Left ventricle myocardium inferior (tissue), 1 donor: ENCODE measurements at regions not wholly inside any gene's neighbourhood (a gene's known extent, or its start where the extent isn't known, plus 50 kb on each side); places are given as distances from the start of the nearest gene placed in this dataset.

ENCODE experiments used
- DNase-seq: peaks from one replicate; pipeline ENCODE4 v3.0.0-alpha.2; 2020
- H3K27ac ChIP-seq: fragments of 200-600 bp; replicated peaks from 2 replicates; pipeline ENCODE4 v1.8.0; 2021
- H3K27me3 ChIP-seq: fragments of 200-600 bp; 2 replicates; pipeline ENCODE4 v1.8.0; 2021; ENCODE audit warnings: low read depth
- H3K36me3 ChIP-seq: fragments of 200-600 bp; 2 replicates; pipeline ENCODE4 v1.8.0; 2021
- H3K4me1 ChIP-seq: fragments of 200-600 bp; 2 replicates; pipeline ENCODE4 v1.8.0; 2021
- H3K4me3 ChIP-seq: fragments of 200-600 bp; 2 replicates; pipeline ENCODE4 v1.8.0; 2021; ENCODE audit warnings: mild to moderate bottlenecking, moderate library complexity
- H3K9me3 ChIP-seq: fragments of 200-600 bp; replicated peaks from 2 replicates; pipeline ENCODE4 v1.8.0; 2021
- intact Hi-C: fragments of 100-400 bp; cut with micrococcal nuclease; formaldehyde crosslinking; loops from one replicate; pipeline ENCODE4 v1.11.0; 2022
- TF ChIP-seq, protein P1 (sequence below): fragments of 200-600 bp; IDR thresholded peaks from 2 replicates; pipeline ENCODE4 v1.8.0; 2021; ENCODE audit warnings: antibody characterized with exemption, mild to moderate bottlenecking, borderline replicate concordance
- donor health status: DM: no; HTN: yes; CAD: no; lungs with severe emphysema.

GRCh38 chr20:54938707-54939106, 463.3 kb downstream of the DOK5 start:
- Histone ChIP-seq H3K27me3 (no peaks in the 10 kb centered on the region), H3K9me3 (no peaks in the 10 kb centered on the region), H3K36me3 (no peaks in the 10 kb centered on the region), H3K4me1 (no peaks in the 10 kb centered on the region), H3K27ac (no peak overlapping the region), H3K4me3 (no peak overlapping the region)
- no peak for DNase-seq
- intact Hi-C loops = no loop called here
- TF ChIP-seq, protein P1, sequence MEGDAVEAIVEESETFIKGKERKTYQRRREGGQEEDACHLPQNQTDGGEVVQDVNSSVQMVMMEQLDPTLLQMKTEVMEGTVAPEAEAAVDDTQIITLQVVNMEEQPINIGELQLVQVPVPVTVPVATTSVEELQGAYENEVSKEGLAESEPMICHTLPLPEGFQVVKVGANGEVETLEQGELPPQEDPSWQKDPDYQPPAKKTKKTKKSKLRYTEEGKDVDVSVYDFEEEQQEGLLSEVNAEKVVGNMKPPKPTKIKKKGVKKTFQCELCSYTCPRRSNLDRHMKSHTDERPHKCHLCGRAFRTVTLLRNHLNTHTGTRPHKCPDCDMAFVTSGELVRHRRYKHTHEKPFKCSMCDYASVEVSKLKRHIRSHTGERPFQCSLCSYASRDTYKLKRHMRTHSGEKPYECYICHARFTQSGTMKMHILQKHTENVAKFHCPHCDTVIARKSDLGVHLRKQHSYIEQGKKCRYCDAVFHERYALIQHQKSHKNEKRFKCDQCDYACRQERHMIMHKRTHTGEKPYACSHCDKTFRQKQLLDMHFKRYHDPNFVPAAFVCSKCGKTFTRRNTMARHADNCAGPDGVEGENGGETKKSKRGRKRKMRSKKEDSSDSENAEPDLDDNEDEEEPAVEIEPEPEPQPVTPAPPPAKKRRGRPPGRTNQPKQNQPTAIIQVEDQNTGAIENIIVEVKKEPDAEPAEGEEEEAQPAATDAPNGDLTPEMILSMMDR = no peak

GRCh38 chr20:54933212-54933904, 458.0 kb downstream of the DOK5 start:
- H3K27ac ChIP-seq = no peak overlapping the region
- no peak for DNase-seq
- intact Hi-C loops = no loop called here
- peaks cover 13% of the 10 kb centered on the region for H3K9me3 ChIP-seq
- no peaks in the 10 kb centered on the region for H3K4me1 ChIP-seq
- H3K27me3 ChIP-seq = no peaks in the 10 kb centered on the region
- H3K36me3 ChIP-seq = no peaks in the 10 kb centered on the region
- H3K4me3 ChIP-seq = no peak overlapping the region
- TF ChIP-seq, protein P1 = no peak

- peaks cover 13% of the 10 kb centered on the region for H3K9me3 ChIP-seq
- no peak overlapping the region for H3K27ac ChIP-seq
- no peaks in the 10 kb centered on the region for H3K27me3 ChIP-seq
- no peak for DNase-seq
- no peaks in the 10 kb centered on the region for H3K36me3 ChIP-seq
- intact Hi-C loops = no loop called here
- TF ChIP-seq, protein P1 = no peak
- H3K4me1 ChIP-seq = no peaks in the 10 kb centered on the region
- H3K4me3 ChIP-seq = no peak overlapping the region
Measured at GRCh38 chr20:54929191-54929590, 453.8 kb downstream of the DOK5 start.

DNA sequence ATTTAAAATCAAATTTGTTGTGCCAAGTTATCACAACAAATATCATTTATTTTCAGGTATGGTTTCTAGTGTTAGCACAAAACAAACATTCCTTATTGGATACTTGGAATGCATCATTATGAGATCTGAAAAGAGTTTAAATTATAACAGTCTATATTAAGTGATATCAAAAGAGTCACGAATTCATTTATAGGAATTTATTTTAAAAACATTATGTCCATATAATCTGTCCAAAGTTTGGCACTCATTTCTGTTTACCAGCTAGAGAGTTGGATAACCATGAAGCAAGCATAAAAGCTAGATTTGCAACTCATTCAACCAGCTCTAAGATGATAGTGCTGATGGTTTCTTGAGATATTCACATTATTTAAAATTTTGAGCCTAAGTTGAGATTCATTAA, 453.2 kb downstream of the DOK5 start:
- H3K27ac ChIP-seq = no peak overlapping the region

DNA sequence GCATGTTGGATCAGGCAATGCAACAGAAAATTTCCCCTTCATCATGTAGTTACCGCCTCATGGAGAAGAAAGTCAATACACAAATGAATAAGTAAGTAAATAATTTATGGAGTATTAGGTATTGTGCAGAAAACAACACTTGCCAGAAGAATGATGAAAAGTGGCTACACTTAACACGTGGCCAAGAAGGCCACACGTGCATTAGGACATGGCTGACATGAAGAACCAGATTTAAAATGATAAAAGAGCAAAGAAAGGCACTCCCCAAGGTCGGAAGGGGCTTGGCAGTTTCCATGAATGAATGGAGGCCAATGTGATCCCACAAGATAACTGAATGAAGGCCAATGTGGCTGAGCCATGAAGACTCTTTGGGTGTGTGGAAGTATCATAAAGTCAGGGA, 447.2 kb downstream of the DOK5 start:
- Histone ChIP-seq H3K27me3 (no peaks in the 10 kb centered on the region), H3K27ac (no peak overlapping the region), H3K4me3 (no peak overlapping the region), H3K4me1 (no peaks in the 10 kb centered on the region), H3K36me3 (no peaks in the 10 kb centered on the region), H3K9me3 (no peaks in the 10 kb centered on the region)
- intact Hi-C loops = no loop called here
- TF ChIP-seq, protein P1 = no peak
- DNase-seq = no peak

More for the DNA sequence above, 453.2 kb downstream of the DOK5 start:
- DNase-seq = no peak
- TF ChIP-seq, protein P1 = no peak
- Histone ChIP-seq H3K27me3 (no peaks in the 10 kb centered on the region), H3K36me3 (no peaks in the 10 kb centered on the region), H3K9me3 (peaks cover 13% of the 10 kb centered on the region), H3K4me3 (no peak overlapping the region), H3K4me1 (no peaks in the 10 kb centered on the region)
- intact Hi-C loops = no loop called here

GRCh38 chr20:54922096-54922495, 446.7 kb downstream of the DOK5 start:
- intact Hi-C loops = no loop called here
- Histone ChIP-seq H3K4me3 (no peak overlapping the region), H3K36me3 (no peaks in the 10 kb centered on the region), H3K27me3 (no peaks in the 10 kb centered on the region), H3K9me3 (no peaks in the 10 kb centered on the region), H3K27ac (no peak overlapping the region), H3K4me1 (no peaks in the 10 kb centered on the region)
- TF ChIP-seq, protein P1 = no peak
- no peak for DNase-seq
